BJ (cell line): ENCODE measurements at regions not wholly inside any gene's neighbourhood (a gene's known extent, or its start where the extent isn't known, plus 50 kb on each side); places are given as distances from the start of the nearest gene placed in this dataset.

Source experiments
- CTCF ChIA-PET: fragments of 350-600 bp; formaldehyde crosslinking; extraction: SDS; loops from one replicate; lab custom pipeline; 2021; ENCODE audit warnings: antibody characterized with exemption, inconsistent platforms; lab: Yijun Ruan, JAX
- POLR2A ChIA-PET: fragments of 300-600 bp; sonication (Branson Sonifier 250); formaldehyde crosslinking; extraction: SDS; loops from one replicate; lab custom pipeline; 2021; ENCODE audit warnings: antibody characterized with exemption; lab: Charles Lee
- DNase-seq: peaks from one replicate; pipeline ENCODE4 v3.0.0-alpha.2; 2011; ENCODE audit warnings: low read depth
- H3K27me3 ChIP-seq: 2 replicates; pipeline ENCODE4 v1.6.0; 2011; ENCODE audit warnings: low read length; ENCODE audit not compliant: control insufficient read depth, insufficient read depth
- H3K36me3 ChIP-seq: 2 replicates; pipeline ENCODE4 v1.5.1; 2011; ENCODE audit warnings: low read length; ENCODE audit not compliant: control insufficient read depth, insufficient read depth
- H3K4me3 ChIP-seq: 2 replicates; pipeline ENCODE4 v1.5.1; 2011; ENCODE audit warnings: low read depth, mild to moderate bottlenecking, control low read depth, low read length
- TF ChIP-seq, protein P1 (sequence below): IDR thresholded peaks from 2 replicates; pipeline ENCODE4 v1.5.1; 2011; ENCODE audit warnings: low read depth, mild to moderate bottlenecking, control low read depth, inconsistent platforms, low read length, moderate library complexity; ENCODE audit not compliant: insufficient read depth

DNA sequence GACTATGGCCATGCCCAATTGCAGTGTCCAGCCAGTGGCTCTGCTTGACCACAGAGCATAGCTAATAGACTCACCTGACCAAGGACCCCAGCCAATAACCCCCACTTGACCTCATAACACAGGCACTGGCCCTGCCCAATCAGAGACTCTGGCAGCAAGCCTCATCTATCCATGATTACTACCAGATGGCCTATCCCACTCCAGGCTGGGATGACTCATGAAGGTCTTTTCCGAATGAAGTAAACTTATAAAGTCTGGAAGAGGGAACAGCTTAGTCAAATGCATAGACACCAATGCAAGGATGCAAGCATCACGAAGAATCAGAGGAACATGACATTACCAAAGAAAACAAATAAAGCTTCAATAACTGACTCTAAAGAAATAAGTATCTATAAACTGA, 141.4 kb downstream of the TMEM168 start:
- Histone ChIP-seq H3K4me3 (no peak overlapping the region), H3K36me3 (no peaks in the 10 kb centered on the region), H3K27me3 (no peaks in the 10 kb centered on the region)
- DNase-seq, result no peak
- TF ChIP-seq, protein P1, sequence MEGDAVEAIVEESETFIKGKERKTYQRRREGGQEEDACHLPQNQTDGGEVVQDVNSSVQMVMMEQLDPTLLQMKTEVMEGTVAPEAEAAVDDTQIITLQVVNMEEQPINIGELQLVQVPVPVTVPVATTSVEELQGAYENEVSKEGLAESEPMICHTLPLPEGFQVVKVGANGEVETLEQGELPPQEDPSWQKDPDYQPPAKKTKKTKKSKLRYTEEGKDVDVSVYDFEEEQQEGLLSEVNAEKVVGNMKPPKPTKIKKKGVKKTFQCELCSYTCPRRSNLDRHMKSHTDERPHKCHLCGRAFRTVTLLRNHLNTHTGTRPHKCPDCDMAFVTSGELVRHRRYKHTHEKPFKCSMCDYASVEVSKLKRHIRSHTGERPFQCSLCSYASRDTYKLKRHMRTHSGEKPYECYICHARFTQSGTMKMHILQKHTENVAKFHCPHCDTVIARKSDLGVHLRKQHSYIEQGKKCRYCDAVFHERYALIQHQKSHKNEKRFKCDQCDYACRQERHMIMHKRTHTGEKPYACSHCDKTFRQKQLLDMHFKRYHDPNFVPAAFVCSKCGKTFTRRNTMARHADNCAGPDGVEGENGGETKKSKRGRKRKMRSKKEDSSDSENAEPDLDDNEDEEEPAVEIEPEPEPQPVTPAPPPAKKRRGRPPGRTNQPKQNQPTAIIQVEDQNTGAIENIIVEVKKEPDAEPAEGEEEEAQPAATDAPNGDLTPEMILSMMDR, result no peak
- CTCF ChIA-PET, result no interaction called here
- POLR2A ChIA-PET, result no interaction called here

DNA sequence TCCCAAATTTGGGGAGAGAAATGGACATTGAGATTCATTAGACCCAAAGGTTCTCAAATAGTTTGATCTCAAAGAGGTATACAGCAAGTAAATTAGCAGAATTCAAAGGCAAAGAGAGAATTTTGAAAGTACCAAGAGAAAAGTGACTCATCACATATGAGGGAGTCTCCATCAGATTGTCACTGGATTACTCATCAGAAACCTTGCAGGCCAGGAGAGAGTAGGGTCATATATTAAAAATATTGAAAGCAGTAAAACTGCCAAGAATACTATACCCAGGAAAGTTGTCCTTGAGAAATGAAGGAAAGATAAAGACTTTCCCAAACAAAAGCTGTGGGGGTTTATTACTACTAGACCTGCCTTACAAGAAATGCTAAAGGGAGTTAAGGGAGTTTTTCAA, 140.6 kb downstream of the TMEM168 start:
- TF ChIP-seq, protein P1, result no peak
- ChIA-PET CTCF (no interaction called here), POLR2A (no interaction called here)
- no peak for DNase-seq
- Histone ChIP-seq H3K27me3 (no peaks in the 10 kb centered on the region), H3K36me3 (no peaks in the 10 kb centered on the region), H3K4me3 (no peak overlapping the region)

DNA sequence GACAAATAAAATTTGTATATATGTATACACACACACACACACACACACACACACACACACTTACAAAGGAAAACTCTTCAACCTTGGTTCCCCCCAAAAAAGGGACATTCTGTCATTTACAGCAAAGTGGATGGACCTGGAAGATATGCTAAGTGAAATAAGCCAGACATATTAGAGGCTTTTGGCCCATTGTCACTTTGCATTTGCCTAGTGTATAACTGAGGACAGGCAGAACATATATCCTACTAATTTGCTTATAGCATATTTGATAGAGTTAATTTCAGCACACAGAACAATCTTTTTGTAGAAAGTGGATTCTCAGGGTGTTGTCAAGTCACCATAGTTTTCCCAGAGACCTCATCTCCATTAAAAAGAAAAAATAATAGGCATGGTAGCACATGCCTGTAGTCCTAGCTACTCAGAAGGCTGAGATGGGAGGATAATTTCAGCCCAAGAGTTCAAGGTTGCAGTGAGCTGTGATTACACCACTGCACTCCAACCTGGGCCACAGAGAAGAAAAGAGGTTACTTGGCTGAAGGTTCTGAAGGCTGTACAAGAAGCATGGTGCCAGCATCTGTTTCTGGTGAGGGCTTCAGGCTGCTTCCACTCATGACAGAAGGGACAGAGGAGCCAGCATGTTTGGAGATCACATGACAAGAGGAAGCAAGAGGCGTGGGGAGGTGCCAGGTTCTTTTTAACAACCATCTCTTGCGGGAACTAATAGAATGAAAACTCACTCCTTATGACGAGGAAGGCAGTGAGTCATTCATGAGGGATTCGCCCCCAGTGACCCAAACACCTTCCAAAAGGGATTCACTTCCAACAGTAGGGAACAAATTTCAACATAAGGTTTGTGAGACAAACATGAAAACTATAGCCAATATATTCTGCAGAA, 135.6 kb downstream of the TMEM168 start:
- TF ChIP-seq, protein P1, result no peak
- Histone ChIP-seq H3K4me3 (no peak overlapping the region), H3K27me3 (no peaks in the 10 kb centered on the region), H3K36me3 (no peaks in the 10 kb centered on the region)
- DNase-seq, result no peak
- CTCF ChIA-PET, result no interaction called here
- POLR2A ChIA-PET, result no interaction called here

DNA sequence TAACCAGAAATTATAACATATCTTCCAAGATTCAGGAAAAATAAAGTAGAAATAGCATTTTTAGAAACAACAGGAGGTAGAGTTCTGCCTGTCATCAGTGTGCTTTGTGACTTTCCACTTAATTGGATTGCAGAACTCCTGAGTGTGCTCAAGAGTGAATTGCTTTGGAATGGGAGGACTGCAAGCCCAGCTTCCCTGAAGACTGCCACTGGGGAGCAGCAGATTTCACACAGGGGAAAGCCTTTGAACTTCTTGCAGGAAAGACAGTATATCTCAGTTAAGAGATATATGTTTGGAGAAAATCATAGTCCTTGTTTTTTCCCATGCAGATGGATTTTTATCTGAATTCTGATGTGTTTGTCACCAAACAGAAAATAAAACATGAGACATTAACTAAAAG, 124.5 kb downstream of the TMEM168 start:
- TF ChIP-seq, protein P1, result no peak
- Histone ChIP-seq H3K4me3 (no peak overlapping the region), H3K27me3 (no peaks in the 10 kb centered on the region), H3K36me3 (no peaks in the 10 kb centered on the region)
- ChIA-PET POLR2A (no interaction called here), CTCF (no interaction called here)
- no peak for DNase-seq

DNA sequence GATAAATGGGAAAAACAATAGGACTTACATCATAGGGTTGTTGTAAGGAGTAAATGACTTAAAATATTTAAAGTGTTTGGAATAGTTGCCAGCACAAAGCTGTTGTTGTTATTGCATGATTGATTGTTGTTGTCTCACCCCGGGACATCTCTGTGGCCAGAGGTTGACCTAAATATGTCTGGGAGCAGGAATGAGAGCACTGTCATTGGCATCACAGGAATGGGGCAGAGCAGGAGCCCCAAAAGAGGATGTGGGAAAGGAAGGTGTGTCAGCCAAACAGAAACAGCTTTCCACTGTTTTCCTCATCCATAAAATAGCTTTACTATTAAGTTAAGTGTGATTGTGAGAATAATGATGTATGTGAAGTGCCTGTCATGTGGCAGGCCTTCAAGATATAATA, 121.6 kb downstream of the TMEM168 start:
- no peaks in the 10 kb centered on the region for H3K27me3 ChIP-seq
- DNase-seq, result no peak
- no peak overlapping the region for H3K4me3 ChIP-seq
- TF ChIP-seq, protein P1, result no peak
- ChIA-PET CTCF (no interaction called here), POLR2A (no interaction called here)
- no peaks in the 10 kb centered on the region for H3K36me3 ChIP-seq
